GM21390 (cell line): ENCODE measurements at regions not wholly inside any gene's neighbourhood (a gene's known extent, or its start where the extent isn't known, plus 50 kb on each side); places are given as distances from the start of the nearest gene placed in this dataset.
"Not testable (repeated sequence)": the region's sequence is repeated elsewhere in the genome, so short reads cannot be mapped to it uniquely, and the experiment has no call there.

Experiments
- ATAC-seq: cut with Tn5 transposase; IDR thresholded peaks from one replicate; pipeline ENCODE4 v1.9.1; 2021; ENCODE audit not compliant: unreplicated experiment

DNA sequence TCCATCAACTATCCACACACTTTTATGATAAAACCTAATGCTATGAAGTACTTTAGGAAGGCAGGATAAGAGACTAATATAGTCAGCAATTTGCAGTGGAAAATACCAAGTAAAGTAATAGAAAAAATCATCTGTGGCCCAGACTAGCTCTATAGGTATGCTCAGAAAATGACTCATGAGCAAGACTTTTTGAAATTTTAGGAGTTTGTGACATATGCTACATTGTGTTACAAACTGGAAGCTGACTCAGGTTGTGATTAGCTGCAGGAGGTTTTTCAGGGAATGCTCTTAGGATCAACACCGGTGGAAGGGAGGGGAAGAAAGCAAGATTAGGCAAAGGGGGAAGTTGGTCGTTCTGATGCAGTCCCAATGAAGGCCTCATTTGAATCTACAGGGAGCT lies 56.1 kb downstream of the FEZF1 start:
- no peak for ATAC-seq

DNA sequence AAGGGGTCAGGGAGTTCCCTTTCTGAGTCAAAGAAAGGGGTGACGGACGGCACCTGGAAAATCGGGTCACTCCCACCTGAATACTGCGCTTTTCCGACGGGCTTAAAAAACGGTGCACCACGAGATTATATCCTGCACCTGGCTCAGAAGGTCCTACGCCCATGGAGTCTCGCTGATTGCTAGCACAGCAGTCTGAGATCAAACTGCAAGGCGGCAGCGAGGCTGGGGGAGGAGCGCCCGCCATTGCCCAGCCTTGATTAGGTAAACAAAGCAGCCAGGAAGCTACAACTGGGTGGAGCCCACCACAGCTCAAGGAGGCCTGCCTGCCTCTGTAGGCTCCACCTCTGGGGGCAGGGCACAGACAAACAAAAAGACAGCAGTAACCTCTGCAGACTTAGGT lies 65.8 kb downstream of the FEZF1 start:
- not testable (repeated sequence) for ATAC-seq

- ATAC-seq = not testable (repeated sequence)
Measured at GRCh38 chr7:122238297-122238696, 66.3 kb downstream of the FEZF1 start.

DNA sequence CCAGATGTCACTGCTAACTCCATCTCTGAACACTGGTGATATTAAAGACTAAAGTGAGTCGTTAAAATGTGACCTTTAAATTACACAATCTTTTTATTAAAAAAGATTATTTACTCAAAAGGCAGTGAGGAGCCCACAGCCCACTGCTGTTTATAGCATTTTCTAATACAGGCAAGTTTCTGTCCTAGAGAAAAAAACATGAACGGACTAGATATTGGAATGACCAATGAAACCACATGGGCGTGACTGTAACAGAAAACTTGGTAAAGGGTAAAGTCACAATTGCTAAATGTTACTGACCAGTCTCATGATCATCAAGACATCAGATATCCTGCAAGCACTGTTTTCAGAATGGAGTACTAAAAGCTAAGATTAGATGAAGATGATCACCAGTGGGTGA lies 78.7 kb downstream of the FEZF1 start:
- ATAC-seq = no peak

- peak; percentile 50 for ATAC-seq
Measured at GRCh38 chr7:122219253-122219865, 75.3 kb upstream of the AASS start.

GRCh38 chr7:122217125-122217524 lies 73.1 kb upstream of the AASS start:
- ATAC-seq = no peak

GRCh38 chr7:122212754-122213153 lies 68.7 kb upstream of the AASS start:
- ATAC-seq = no peak

- no peak for ATAC-seq
Measured at GRCh38 chr7:122211362-122211761, 67.3 kb upstream of the AASS start.

DNA sequence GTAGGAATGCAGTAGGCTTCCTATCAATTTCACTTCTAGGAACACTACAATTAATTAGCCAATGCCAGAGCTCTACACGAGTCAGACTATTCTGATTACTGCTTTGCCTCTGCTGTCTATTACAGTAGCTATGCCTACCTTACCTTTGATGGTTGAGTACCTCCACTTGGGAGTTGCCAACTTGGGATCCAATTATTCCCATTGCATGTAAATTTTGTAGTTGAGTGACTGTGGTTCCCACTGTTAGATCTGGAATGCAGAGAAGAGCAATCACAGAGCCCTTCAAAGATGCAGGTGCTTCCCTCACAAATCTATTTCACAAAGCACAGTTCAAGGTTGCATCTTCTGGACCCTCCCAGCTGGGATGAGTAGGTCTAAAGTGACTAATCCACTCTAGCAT lies 62.9 kb upstream of the AASS start:
- no peak for ATAC-seq

GRCh38 chr7:122203814-122204213 lies 59.8 kb upstream of the AASS start:
- no peak for ATAC-seq

GRCh38 chr7:122200888-122201287 lies 56.8 kb upstream of the AASS start:
- ATAC-seq = no peak

- no peak for ATAC-seq
Measured at GRCh38 chr7:122199171-122199570, 55.1 kb upstream of the AASS start.

DNA sequence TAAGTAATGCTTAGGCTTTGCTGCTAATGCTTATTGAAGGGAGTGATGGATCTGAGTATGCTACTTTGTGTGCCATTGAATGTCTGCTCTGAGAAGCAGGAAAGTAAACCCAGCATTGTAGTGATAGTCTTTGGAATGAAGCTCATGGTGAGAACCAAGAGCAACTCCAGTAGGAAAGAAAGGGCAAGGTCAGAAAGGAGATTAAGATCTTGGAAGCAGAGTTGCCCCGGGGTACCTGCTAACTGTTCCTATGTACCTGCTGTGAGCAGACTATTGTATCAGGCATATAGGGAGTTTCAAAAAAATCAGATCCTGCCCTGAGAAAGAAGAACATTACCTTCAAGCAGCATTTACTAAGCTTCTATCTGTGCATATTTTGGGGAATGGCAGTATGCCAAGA lies 54.5 kb upstream of the AASS start:
- ATAC-seq = no peak
